K562 (cell line): ENCODE measurements at regions not wholly inside any gene's neighbourhood (a gene's known extent, or its start where the extent isn't known, plus 50 kb on each side); places are given as distances from the start of the nearest gene placed in this dataset.

Experiments used
- ATAC-seq: fragments of 200-7000 bp; cut with Tn5 transposase; 3 replicates; pipeline ENCODE4 v1.9.1; 2020; ENCODE audit warnings: moderate library complexity
- BruUV-seq: library from RNA; stranded (reverse); fragments of 400-500 nt; replicated peaks from 2 replicates; lab custom pipeline; 2021; lab: Mats Ljungman, UMichigan
- CTCF ChIA-PET: fragments of 300-600 bp; formaldehyde crosslinking; extraction: SDS; loops from one replicate; lab custom pipeline; 2021; ENCODE audit warnings: low intra/inter-chr PET ratio; lab: Yijun Ruan, JAX
- POLR2A ChIA-PET: fragments of 300-600, 350-650 bp; sonication (Branson Sonifier 250); formaldehyde crosslinking; extraction: SDS; loops from one replicate; lab custom pipeline; 2021; ENCODE audit warnings: antibody characterized with exemption, inconsistent platforms; lab: Yijun Ruan, JAX
- DNase-seq, 4 experiments: peaks; one replicate each; pipeline versions ENCODE4 v3.0.0 to v3.0.0-alpha.2; 2011 to 2018; ENCODE audit warnings: low spot score in 3 of 4, mixed read lengths in 3 of 4; ENCODE audit errors: extremely low read depth in 1 of 4
- FAIRE-seq: peaks from 2 replicates; lab custom pipeline; 2011; peaks lifted over from hg19 to GRCh38; lab: Jason Lieb, UNC
- H2AFZ ChIP-seq: 2 replicates; pipeline ENCODE4 v1.6.0; 2011; ENCODE audit warnings: low read depth, low read length, control low read depth, inconsistent platforms
- H3K27ac ChIP-seq: fragments of 200-600 bp; 3 replicates; pipeline ENCODE4 v1.8.0; 2011; ENCODE audit warnings: low read depth, mild to moderate bottlenecking, control low read depth, inconsistent platforms, low read length, moderate library complexity, mixed read lengths; ENCODE audit errors: extremely low read depth
- H3K27me3 ChIP-seq, 2 experiments: fragments of 300-600 bp in 1 of 2; 2 replicates in 1 of 2; 3 replicates in 1 of 2; pipeline versions ENCODE4 v1.6.0 to v1.8.0; 2011; ENCODE audit warnings: inconsistent platforms in 2 of 2, low read length in 2 of 2, mild to moderate bottlenecking in 1 of 2, mixed read lengths in 1 of 2, moderate library complexity in 1 of 2; ENCODE audit not compliant: control insufficient read depth in 2 of 2, insufficient read depth in 2 of 2
- H3K36me3 ChIP-seq: fragments of 300-600 bp; 3 replicates; pipeline ENCODE4 v1.8.0; 2011; ENCODE audit warnings: mild to moderate bottlenecking, low read length, inconsistent platforms; ENCODE audit not compliant: control insufficient read depth, insufficient read depth
- H3K4me1 ChIP-seq, 2 experiments: fragments of 200-600 bp in 1 of 2; replicated peaks in 1 of 2; 2 replicates in 1 of 2; 3 replicates in 1 of 2; pipeline versions ENCODE4 v1.5.1 to v1.8.0; 2011; ENCODE audit warnings: inconsistent platforms in 2 of 2, low read length in 2 of 2, mild to moderate bottlenecking in 1 of 2, mixed read lengths in 1 of 2, moderate library complexity in 1 of 2; ENCODE audit not compliant: control insufficient read depth in 2 of 2, insufficient read depth in 2 of 2
- H3K4me2 ChIP-seq: 2 replicates; pipeline ENCODE4 v1.6.1; 2011; ENCODE audit warnings: low read length, control low read depth, inconsistent platforms, mixed read lengths; ENCODE audit not compliant: insufficient read depth
- H3K4me3 ChIP-seq: fragments of 200-600 bp; sonication (generic), shearing (Covaris generic); 2 replicates; pipeline ENCODE4 v1.5.1; 2016; ENCODE audit warnings: control low read depth, inconsistent platforms
- H3K79me2 ChIP-seq: fragments of 200-600 bp; 3 replicates; pipeline ENCODE4 v1.8.0; 2011; ENCODE audit warnings: low read length, inconsistent platforms; ENCODE audit not compliant: control insufficient read depth, insufficient read depth
- H3K9ac ChIP-seq, 2 experiments: 2 replicates each; pipeline versions ENCODE4 v1.6.0 to v1.6.1; 2011; ENCODE audit warnings: low read depth in 2 of 2, low read length in 2 of 2, control low read depth in 1 of 2, inconsistent platforms in 1 of 2, mild to moderate bottlenecking in 1 of 2, mixed read lengths in 1 of 2; ENCODE audit not compliant: insufficient read depth in 1 of 2
- H3K9me1 ChIP-seq: one replicate; pipeline ENCODE4 v1.6.0; 2011; ENCODE audit warnings: inconsistent platforms, mild to moderate bottlenecking, low read length, moderate library complexity; ENCODE audit not compliant: control insufficient read depth, insufficient read depth
- H3K9me3 ChIP-seq: replicated peaks from 2 replicates; pipeline ENCODE4 v1.5.1; 2011; ENCODE audit warnings: low read depth, low read length, inconsistent platforms; ENCODE audit not compliant: control insufficient read depth, insufficient read depth
- H4K20me1 ChIP-seq: replicated peaks from 2 replicates; pipeline ENCODE4 v1.6.1; 2011; ENCODE audit warnings: low read length, inconsistent platforms, mixed read lengths; ENCODE audit not compliant: control insufficient read depth, insufficient read depth
- EZH2 ChIP-seq: IDR thresholded peaks from 2 replicates; pipeline ENCODE4 v1.6.1; 2012; ENCODE audit warnings: low read depth, mild to moderate bottlenecking, inconsistent platforms, low read length, borderline replicate concordance
- IRF9 ChIP-seq: fragments of 450-650 bp; IDR thresholded peaks from 2 replicates; pipeline ENCODE4 v1.6.1; 2016; ENCODE audit warnings: missing biosample characterization, missing genetic modification characterization
- MBD1 ChIP-seq: fragments of 250-450 bp; sonication (Bioruptor Pico); IDR thresholded peaks from 2 replicates; pipeline ENCODE4 v1.8.0; 2022; ENCODE audit warnings: inconsistent platforms
- PHF8 ChIP-seq: fragments of 200-600 bp; sonication (generic); IDR thresholded peaks from 2 replicates; pipeline ENCODE4 v1.6.1; 2012; ENCODE audit warnings: mixed run types, mild to moderate bottlenecking, inconsistent platforms, low read length, moderate library complexity, borderline replicate concordance
- SRF ChIP-seq, 2 experiments: fragments of 250-450, 450-650 bp in 1 of 2; sonication (Bioruptor Pico) in 1 of 2; sonication (generic) in 1 of 2; formaldehyde crosslinking; IDR thresholded peaks; 2 replicates each; pipeline versions ENCODE4 v1.5.0 to v1.5.1; 2020 to 2022; ENCODE audit warnings: mild to moderate bottlenecking in 1 of 2, missing genetic modification reagents in 1 of 2
- SRSF7 ChIP-seq: fragments of 200-400 bp; formaldehyde crosslinking; optimal IDR thresholded peaks from 2 replicates; pipeline ENCODE3; 2017; ENCODE audit warnings: mild to moderate bottlenecking, low read depth, low read length
- ZNF217 ChIP-seq: sonication (generic); formaldehyde crosslinking; IDR thresholded peaks from 2 replicates; pipeline ENCODE4 v1.8.0; 2022; ENCODE audit warnings: mild to moderate bottlenecking, missing genetic modification reagents
- ZNF23 ChIP-seq: fragments of 250-450 bp; sonication (Bioruptor Pico); IDR thresholded peaks from 2 replicates; pipeline ENCODE4 v1.4.0; 2020; ENCODE audit warnings: mild to moderate bottlenecking
- ZNF695 ChIP-seq: fragments of 450-650 bp; formaldehyde crosslinking; IDR thresholded peaks from 2 replicates; pipeline ENCODE4 v1.4.0; 2020; ENCODE audit warnings: mild to moderate bottlenecking, moderate library complexity
- WGBS: fragments of 100-300 bp; shearing (Covaris generic); methylation state at CpG from one replicate; pipeline ENCODE4 v1.1.6; 2016; ENCODE audit warnings: low coverage, mixed read lengths; ENCODE audit not compliant: insufficient coverage; ENCODE audit errors: missing lambda C conversion rate; 5-methylcytosine and 5-hydroxymethylcytosine counted together
- in situ Hi-C: fragments of 300-500 bp; cut with MboI; formaldehyde crosslinking; loops from 4 replicates; pipeline ENCODE4 v1.15.0; 2018; ENCODE audit warnings: inconsistent platforms, mixed read lengths
- intact Hi-C: fragments of 100-400 bp; cut with micrococcal nuclease; formaldehyde crosslinking; loops from 2 replicates; pipeline ENCODE4 v1.14.2; 2022
- TF ChIP-seq, protein P1 (sequence below): IDR thresholded peaks from 3 replicates; pipeline ENCODE4 v1.6.1; 2011; ENCODE audit warnings: borderline replicate concordance, mild to moderate bottlenecking, moderate library complexity; ENCODE audit not compliant: insufficient read length; ENCODE audit errors: extremely low read depth
- TF ChIP-seq, protein P2 (sequence below): IDR thresholded peaks from 2 replicates; pipeline ENCODE4 v1.6.1; 2014; ENCODE audit warnings: antibody characterized with exemption
- TF ChIP-seq, protein P3 (sequence below): fragments of 200-800 bp; sonication (Bioruptor generic); IDR thresholded peaks from 2 replicates; pipeline ENCODE4 v1.6.1; 2017; ENCODE audit warnings: missing genetic modification characterization, missing compliant biosample characterization

- Histone ChIP-seq H3K4me3 (no peak overlapping the region), H3K36me3 (no peaks in the 10 kb centered on the region), H3K9me3 (no peaks in the 10 kb centered on the region; the same call in 1 of the 2 replicates), H4K20me1 (no peaks in the 10 kb centered on the region), H2AFZ (no peak overlapping the region), H3K79me2 (no peaks in the 10 kb centered on the region), H3K27ac (no peak overlapping the region), H3K27me3 (no peaks in the 10 kb centered on the region), H3K9me1 (no peaks in the 10 kb centered on the region), H3K9ac (no peak overlapping the region), H3K4me1 (no peaks in the 10 kb centered on the region), H3K4me2 (no peak overlapping the region)
- ChIA-PET CTCF (no interaction called here), POLR2A (no interaction called here)
- no TSS peak for BruUV-seq
- in situ Hi-C loops, result no loop called here
- TF ChIP-seq ZNF23 (CRISPR knock-in tag) (no peak), MBD1 (CRISPR knock-in tag) (no peak), ZNF695 (CRISPR knock-in tag) (no peak), IRF9 (tag) (no peak), PHF8 (no peak), EZH2 (no peak), ZNF217 (no peak), SRSF7 (no peak), SRF (CRISPR knock-in tag; IDR thresholded peaks at IDR 0.05) (no peak)
- TF ChIP-seq, protein P1, sequence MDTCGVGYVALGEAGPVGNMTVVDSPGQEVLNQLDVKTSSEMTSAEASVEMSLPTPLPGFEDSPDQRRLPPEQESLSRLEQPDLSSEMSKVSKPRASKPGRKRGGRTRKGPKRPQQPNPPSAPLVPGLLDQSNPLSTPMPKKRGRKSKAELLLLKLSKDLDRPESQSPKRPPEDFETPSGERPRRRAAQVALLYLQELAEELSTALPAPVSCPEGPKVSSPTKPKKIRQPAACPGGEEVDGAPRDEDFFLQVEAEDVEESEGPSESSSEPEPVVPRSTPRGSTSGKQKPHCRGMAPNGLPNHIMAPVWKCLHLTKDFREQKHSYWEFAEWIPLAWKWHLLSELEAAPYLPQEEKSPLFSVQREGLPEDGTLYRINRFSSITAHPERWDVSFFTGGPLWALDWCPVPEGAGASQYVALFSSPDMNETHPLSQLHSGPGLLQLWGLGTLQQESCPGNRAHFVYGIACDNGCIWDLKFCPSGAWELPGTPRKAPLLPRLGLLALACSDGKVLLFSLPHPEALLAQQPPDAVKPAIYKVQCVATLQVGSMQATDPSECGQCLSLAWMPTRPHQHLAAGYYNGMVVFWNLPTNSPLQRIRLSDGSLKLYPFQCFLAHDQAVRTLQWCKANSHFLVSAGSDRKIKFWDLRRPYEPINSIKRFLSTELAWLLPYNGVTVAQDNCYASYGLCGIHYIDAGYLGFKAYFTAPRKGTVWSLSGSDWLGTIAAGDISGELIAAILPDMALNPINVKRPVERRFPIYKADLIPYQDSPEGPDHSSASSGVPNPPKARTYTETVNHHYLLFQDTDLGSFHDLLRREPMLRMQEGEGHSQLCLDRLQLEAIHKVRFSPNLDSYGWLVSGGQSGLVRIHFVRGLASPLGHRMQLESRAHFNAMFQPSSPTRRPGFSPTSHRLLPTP, result no peak
- TF ChIP-seq, protein P2, sequence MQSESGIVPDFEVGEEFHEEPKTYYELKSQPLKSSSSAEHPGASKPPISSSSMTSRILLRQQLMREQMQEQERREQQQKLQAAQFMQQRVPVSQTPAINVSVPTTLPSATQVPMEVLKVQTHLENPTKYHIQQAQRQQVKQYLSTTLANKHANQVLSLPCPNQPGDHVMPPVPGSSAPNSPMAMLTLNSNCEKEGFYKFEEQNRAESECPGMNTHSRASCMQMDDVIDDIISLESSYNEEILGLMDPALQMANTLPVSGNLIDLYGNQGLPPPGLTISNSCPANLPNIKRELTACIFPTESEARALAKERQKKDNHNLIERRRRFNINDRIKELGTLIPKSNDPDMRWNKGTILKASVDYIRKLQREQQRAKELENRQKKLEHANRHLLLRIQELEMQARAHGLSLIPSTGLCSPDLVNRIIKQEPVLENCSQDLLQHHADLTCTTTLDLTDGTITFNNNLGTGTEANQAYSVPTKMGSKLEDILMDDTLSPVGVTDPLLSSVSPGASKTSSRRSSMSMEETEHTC, result no peak
- TF ChIP-seq, protein P3, sequence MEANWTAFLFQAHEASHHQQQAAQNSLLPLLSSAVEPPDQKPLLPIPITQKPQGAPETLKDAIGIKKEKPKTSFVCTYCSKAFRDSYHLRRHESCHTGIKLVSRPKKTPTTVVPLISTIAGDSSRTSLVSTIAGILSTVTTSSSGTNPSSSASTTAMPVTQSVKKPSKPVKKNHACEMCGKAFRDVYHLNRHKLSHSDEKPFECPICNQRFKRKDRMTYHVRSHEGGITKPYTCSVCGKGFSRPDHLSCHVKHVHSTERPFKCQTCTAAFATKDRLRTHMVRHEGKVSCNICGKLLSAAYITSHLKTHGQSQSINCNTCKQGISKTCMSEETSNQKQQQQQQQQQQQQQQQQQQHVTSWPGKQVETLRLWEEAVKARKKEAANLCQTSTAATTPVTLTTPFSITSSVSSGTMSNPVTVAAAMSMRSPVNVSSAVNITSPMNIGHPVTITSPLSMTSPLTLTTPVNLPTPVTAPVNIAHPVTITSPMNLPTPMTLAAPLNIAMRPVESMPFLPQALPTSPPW (CRISPR knock-in tag), result no peak
- 0% methylated on average over 1 of the region's 1 CpG for WGBS
- ATAC-seq, result no peak
- FAIRE-seq, result no peak
- DNase-seq, result no peak
- intact Hi-C loops, result no loop called here
Measured at GRCh38 chr5:42274913-42275312, 148.3 kb upstream of the GHR start.
